SK-N-SH (cell line): ENCODE measurements at regions not wholly inside any gene's neighbourhood (a gene's known extent, or its start where the extent isn't known, plus 50 kb on each side); places are given as distances from the start of the nearest gene placed in this dataset.

Source experiments
- CTCF ChIA-PET: fragments of 300-600, 350-600 bp; formaldehyde crosslinking; extraction: SDS; loops from one replicate; lab custom pipeline; 2021; lab: Yijun Ruan, JAX
- POLR2A ChIA-PET: fragments of 350-600 bp; sonication (Branson Sonifier 250); formaldehyde crosslinking; extraction: SDS; loops from one replicate; lab custom pipeline; 2020; ENCODE audit warnings: antibody characterized with exemption, inconsistent platforms; lab: Yijun Ruan, JAX
- DNase-seq: peaks from one replicate; pipeline ENCODE4 v3.0.0; 2012
- H2AFZ ChIP-seq: fragments of 200-600 bp; sonication (generic); 2 replicates; pipeline ENCODE4 v1.8.1; 2016; ENCODE audit warnings: antibody characterized with exemption, mild to moderate bottlenecking, low read depth
- H3F3A ChIP-seq: fragments of 200-600 bp; sonication (generic); replicated peaks from 2 replicates; pipeline ENCODE3; 2016; ENCODE audit warnings: antibody characterized with exemption, mild to moderate bottlenecking; ENCODE audit not compliant: insufficient read depth
- H3K27ac ChIP-seq, 2 experiments: fragments of 200-500 bp in 1 of 2; fragments of 200-600 bp in 1 of 2; sonication (Bioruptor generic) in 1 of 2; sonication (generic), shearing (Covaris generic) in 1 of 2; 2 replicates each; pipeline versions ENCODE4 v1.5.1 to v1.6.1; 2014 to 2016; ENCODE audit warnings: low read depth in 2 of 2, inconsistent platforms in 1 of 2, low read length in 1 of 2, mild to moderate bottlenecking in 1 of 2, mixed read lengths in 1 of 2
- H3K27me3 ChIP-seq: fragments of 200-600 bp; sonication (generic), shearing (Covaris generic); 2 replicates; pipeline ENCODE4 v1.6.1; 2016; ENCODE audit warnings: mixed run types; ENCODE audit not compliant: insufficient read depth
- H3K36me3 ChIP-seq, 2 experiments: fragments of 200-500 bp in 1 of 2; fragments of 200-600 bp in 1 of 2; sonication (Bioruptor generic) in 1 of 2; sonication (generic) in 1 of 2; replicated peaks in 1 of 2; 2 replicates each; pipeline versions ENCODE3 to v1.5.1; 2014 to 2016; ENCODE audit warnings: low read length in 1 of 2, mild to moderate bottlenecking in 1 of 2; ENCODE audit not compliant: insufficient read depth in 2 of 2, control insufficient read depth in 1 of 2
- H3K4me1 ChIP-seq, 2 experiments: fragments of 200-500 bp in 1 of 2; fragments of 200-600 bp in 1 of 2; sonication (Bioruptor generic) in 1 of 2; sonication (generic), shearing (Covaris generic) in 1 of 2; 2 replicates each; pipeline versions ENCODE4 v1.5.1 to v1.6.1; 2014 to 2016; ENCODE audit warnings: low read depth in 1 of 2, low read length in 1 of 2, mixed run types in 1 of 2; ENCODE audit not compliant: insufficient read depth in 2 of 2, control insufficient read depth in 1 of 2
- H3K4me2 ChIP-seq: fragments of 200-600 bp; sonication (generic), shearing (Covaris generic); 2 replicates; pipeline ENCODE4 v1.6.1; 2017; ENCODE audit warnings: mixed run types
- H3K4me3 ChIP-seq, 2 experiments: fragments of 200-500 bp in 1 of 2; fragments of 200-600 bp in 1 of 2; sonication (Bioruptor generic) in 1 of 2; sonication (generic), shearing (Covaris generic) in 1 of 2; 2 replicates each; pipeline versions ENCODE4 v1.5.1 to v1.8.1; 2014 to 2016; ENCODE audit warnings: low read depth in 2 of 2, inconsistent platforms in 1 of 2, low read length in 1 of 2, mild to moderate bottlenecking in 1 of 2, mixed read lengths in 1 of 2, moderate library complexity in 1 of 2
- H3K79me2 ChIP-seq: fragments of 200-600 bp; sonication (generic); 2 replicates; pipeline ENCODE4 v1.8.1; 2017; ENCODE audit warnings: mild to moderate bottlenecking; ENCODE audit not compliant: insufficient read depth
- H3K9ac ChIP-seq: fragments of 200-600 bp; sonication (generic); 2 replicates; pipeline ENCODE4 v1.6.1; 2017; ENCODE audit warnings: mixed run types
- H3K9me2 ChIP-seq: fragments of 200-600 bp; sonication (generic); 2 replicates; pipeline ENCODE4 v1.6.1; 2017; ENCODE audit warnings: mixed run types
- H3K9me3 ChIP-seq: fragments of 200-600 bp; sonication (generic); 2 replicates; pipeline ENCODE4 v1.6.1; 2017; ENCODE audit warnings: mixed run types, mild to moderate bottlenecking, moderate library complexity
- H4K20me1 ChIP-seq: fragments of 200-600 bp; sonication (generic); 2 replicates; pipeline ENCODE4 v1.6.1; 2017; ENCODE audit warnings: mild to moderate bottlenecking, mixed run types; ENCODE audit not compliant: insufficient read depth
- CHD2 ChIP-seq: fragments of 150-350 bp; IDR thresholded peaks from 2 replicates; pipeline ENCODE4 v1.6.1; 2018; ENCODE audit warnings: low read length; ENCODE audit not compliant: partially characterized antibody
- ELF1 ChIP-seq: IDR thresholded peaks from 2 replicates; pipeline ENCODE4 v1.4.0; 2012
- FOXJ3 ChIP-seq: sonication (generic); formaldehyde crosslinking; IDR thresholded peaks from 2 replicates; pipeline ENCODE4 v1.5.1; 2020; ENCODE audit warnings: mild to moderate bottlenecking, missing genetic modification reagents
- GABPA ChIP-seq: IDR thresholded peaks from 2 replicates; pipeline ENCODE4 v1.4.0; 2012; ENCODE audit warnings: low read depth, mild to moderate bottlenecking
- GATA2 ChIP-seq: sonication (generic); formaldehyde crosslinking; IDR thresholded peaks from 2 replicates; pipeline ENCODE4 v1.5.0; 2020; ENCODE audit warnings: mild to moderate bottlenecking, missing genetic modification reagents
- NFIC ChIP-seq: IDR thresholded peaks from 2 replicates; pipeline ENCODE4 v1.4.0; 2012; ENCODE audit warnings: borderline replicate concordance
- NRF1 ChIP-seq: IDR thresholded peaks from 2 replicates; pipeline ENCODE4 v1.6.1; 2012; ENCODE audit warnings: low read depth, mild to moderate bottlenecking, low read length
- RAD21 ChIP-seq: IDR thresholded peaks from 2 replicates; pipeline ENCODE4 v1.6.1; 2012; ENCODE audit warnings: mild to moderate bottlenecking, low read length
- SMC3 ChIP-seq: IDR thresholded peaks from 2 replicates; pipeline ENCODE4 v1.6.1; 2012; ENCODE audit warnings: low read depth, low read length, improper control_type of control experiment
- TAF1 ChIP-seq: IDR thresholded peaks from 2 replicates; pipeline ENCODE4 v1.6.1; 2012; ENCODE audit warnings: low read depth, mild to moderate bottlenecking, low read length, moderate library complexity, borderline replicate concordance
- TCF12 ChIP-seq: IDR thresholded peaks from 2 replicates; pipeline ENCODE4 v1.4.0; 2012
- TEAD4 ChIP-seq: IDR thresholded peaks from 2 replicates; pipeline ENCODE4 v1.4.0; 2012; ENCODE audit warnings: mild to moderate bottlenecking, borderline replicate concordance; ENCODE audit not compliant: insufficient read depth
- WGBS: methylation state at CpG from one replicate; pipeline ENCODE4 v1.1.6; 2017; ENCODE audit warnings: low lambda C conversion rate; 5-methylcytosine and 5-hydroxymethylcytosine counted together
- TF ChIP-seq, protein P1 (sequence below): IDR thresholded peaks from 2 replicates; pipeline ENCODE4; 2012
- TF ChIP-seq, protein P2 (sequence below): fragments of 200-600 bp; sonication (generic); IDR thresholded peaks from 2 replicates; pipeline ENCODE4 v1.6.1; 2017; ENCODE audit warnings: antibody characterized with exemption, mild to moderate bottlenecking, moderate library complexity
- TF ChIP-seq, protein P3 (sequence below): fragments of 150-350 bp; IDR thresholded peaks from 2 replicates; pipeline ENCODE4 v1.6.1; 2016; ENCODE audit warnings: mild to moderate bottlenecking, low read depth, low read length
- TF ChIP-seq, protein P4 (sequence below): fragments of 150-350 bp; IDR thresholded peaks from 2 replicates; pipeline ENCODE4 v1.6.1; 2017; ENCODE audit warnings: antibody characterized with exemption, low read length, low read depth, borderline replicate concordance

DNA sequence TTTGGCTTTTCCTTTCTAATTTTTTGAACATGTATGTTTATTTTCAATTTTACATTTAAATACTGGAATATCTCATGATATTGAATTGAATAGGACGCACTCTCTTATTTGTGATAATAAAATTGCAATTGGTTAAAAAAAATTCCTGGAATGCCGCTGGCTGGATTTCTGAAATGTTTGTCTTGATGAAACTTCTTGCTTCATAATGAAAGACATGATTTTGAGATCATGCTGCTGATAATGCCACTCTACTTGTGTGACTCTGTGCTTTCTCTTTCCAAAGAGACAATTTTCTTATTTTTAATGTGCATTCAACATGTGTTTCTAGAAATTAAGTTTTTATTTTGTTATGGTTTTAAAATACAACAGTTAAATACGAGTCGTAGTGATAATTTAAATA is 465.7 kb upstream of the FAR2 start:
- TF ChIP-seq TEAD4 (0 out of 2 replicates have a peak, but pooled peaks have one; percentile 24), CHD2 (no peak), RAD21 (no peak), TCF12 (peak; percentile 65)
- TF ChIP-seq, protein P1, sequence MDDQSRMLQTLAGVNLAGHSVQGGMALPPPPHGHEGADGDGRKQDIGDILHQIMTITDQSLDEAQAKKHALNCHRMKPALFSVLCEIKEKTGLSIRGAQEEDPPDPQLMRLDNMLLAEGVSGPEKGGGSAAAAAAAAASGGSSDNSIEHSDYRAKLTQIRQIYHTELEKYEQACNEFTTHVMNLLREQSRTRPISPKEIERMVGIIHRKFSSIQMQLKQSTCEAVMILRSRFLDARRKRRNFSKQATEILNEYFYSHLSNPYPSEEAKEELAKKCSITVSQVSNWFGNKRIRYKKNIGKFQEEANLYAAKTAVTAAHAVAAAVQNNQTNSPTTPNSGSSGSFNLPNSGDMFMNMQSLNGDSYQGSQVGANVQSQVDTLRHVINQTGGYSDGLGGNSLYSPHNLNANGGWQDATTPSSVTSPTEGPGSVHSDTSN = peak; percentile 52; the same call in 1 of the 2 replicates
- TF ChIP-seq, all 33 proteins: peak for 3
- Histone ChIP-seq H3K79me2 (no peaks in the 10 kb centered on the region), H4K20me1 (no peaks in the 10 kb centered on the region), H3K27ac (no peak overlapping the region; a peak in 1 of 4 replicates), H2AFZ (no peak overlapping the region), H3K36me3 (no peaks in the 10 kb centered on the region), H3F3A (no peaks in the 10 kb centered on the region), H3K4me1 (no peaks in the 10 kb centered on the region; a peak in 1 of 4 replicates), H3K9me3 (no peaks in the 10 kb centered on the region), H3K9ac (no peak overlapping the region), H3K4me3 (no peak overlapping the region; a peak in 1 of 4 replicates), H3K4me2 (no peak overlapping the region), H3K9me2 (no peaks in the 10 kb centered on the region), H3K27me3 (no peaks in the 10 kb centered on the region)
- ChIA-PET POLR2A (no interaction called here), CTCF (no interaction called here)
- 74% methylated on average over 4 of the region's 4 CpGs for WGBS
- no peak for DNase-seq

DNA sequence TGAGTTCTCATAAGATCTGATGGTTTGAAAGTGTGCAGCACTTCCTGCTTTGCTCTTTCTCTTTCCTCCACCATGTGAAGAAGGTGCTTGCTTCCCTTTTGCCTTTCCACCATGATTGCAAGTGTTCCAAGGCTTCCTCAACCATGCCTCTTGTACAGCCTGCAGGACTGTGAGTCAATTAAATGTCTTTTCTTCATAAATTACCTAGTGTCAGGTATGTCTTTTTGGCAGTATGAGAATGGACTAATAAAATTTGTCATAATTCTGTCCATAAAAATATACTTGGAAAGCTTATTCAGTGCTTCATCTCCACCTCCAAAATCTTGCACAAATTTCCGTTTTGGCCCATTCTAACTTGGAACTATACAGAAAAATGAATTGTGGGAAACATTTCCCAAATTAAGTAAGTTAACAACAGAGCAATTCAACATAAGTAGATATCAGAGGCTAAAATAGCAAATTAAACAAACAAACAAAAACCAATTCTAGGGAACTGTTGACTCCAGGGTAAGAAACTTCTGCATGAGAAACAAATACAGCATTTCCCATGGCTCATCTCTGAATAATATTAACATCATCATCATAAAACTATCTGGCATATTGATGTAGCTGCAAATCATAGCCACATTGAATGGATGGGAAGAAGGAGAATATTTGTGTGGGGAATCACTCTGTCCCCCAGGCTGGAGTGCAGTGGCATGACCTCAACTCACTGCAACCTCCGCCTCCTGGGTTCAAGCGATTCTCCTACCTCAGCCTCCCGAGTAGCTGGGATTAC is 459.5 kb upstream of the FAR2 start:
- TF ChIP-seq FOXJ3 (no peak), NRF1 (no peak), SMC3 (no peak), TCF12 (no peak), GABPA (no peak), NFIC (no peak), ELF1 (no peak), GATA2 (no peak), TAF1 (no peak), TEAD4 (no peak)
- TF ChIP-seq, protein P2, sequence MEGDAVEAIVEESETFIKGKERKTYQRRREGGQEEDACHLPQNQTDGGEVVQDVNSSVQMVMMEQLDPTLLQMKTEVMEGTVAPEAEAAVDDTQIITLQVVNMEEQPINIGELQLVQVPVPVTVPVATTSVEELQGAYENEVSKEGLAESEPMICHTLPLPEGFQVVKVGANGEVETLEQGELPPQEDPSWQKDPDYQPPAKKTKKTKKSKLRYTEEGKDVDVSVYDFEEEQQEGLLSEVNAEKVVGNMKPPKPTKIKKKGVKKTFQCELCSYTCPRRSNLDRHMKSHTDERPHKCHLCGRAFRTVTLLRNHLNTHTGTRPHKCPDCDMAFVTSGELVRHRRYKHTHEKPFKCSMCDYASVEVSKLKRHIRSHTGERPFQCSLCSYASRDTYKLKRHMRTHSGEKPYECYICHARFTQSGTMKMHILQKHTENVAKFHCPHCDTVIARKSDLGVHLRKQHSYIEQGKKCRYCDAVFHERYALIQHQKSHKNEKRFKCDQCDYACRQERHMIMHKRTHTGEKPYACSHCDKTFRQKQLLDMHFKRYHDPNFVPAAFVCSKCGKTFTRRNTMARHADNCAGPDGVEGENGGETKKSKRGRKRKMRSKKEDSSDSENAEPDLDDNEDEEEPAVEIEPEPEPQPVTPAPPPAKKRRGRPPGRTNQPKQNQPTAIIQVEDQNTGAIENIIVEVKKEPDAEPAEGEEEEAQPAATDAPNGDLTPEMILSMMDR = no peak
- TF ChIP-seq, protein P3, sequence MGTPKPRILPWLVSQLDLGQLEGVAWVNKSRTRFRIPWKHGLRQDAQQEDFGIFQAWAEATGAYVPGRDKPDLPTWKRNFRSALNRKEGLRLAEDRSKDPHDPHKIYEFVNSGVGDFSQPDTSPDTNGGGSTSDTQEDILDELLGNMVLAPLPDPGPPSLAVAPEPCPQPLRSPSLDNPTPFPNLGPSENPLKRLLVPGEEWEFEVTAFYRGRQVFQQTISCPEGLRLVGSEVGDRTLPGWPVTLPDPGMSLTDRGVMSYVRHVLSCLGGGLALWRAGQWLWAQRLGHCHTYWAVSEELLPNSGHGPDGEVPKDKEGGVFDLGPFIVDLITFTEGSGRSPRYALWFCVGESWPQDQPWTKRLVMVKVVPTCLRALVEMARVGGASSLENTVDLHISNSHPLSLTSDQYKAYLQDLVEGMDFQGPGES = no peak
- TF ChIP-seq, protein P4, sequence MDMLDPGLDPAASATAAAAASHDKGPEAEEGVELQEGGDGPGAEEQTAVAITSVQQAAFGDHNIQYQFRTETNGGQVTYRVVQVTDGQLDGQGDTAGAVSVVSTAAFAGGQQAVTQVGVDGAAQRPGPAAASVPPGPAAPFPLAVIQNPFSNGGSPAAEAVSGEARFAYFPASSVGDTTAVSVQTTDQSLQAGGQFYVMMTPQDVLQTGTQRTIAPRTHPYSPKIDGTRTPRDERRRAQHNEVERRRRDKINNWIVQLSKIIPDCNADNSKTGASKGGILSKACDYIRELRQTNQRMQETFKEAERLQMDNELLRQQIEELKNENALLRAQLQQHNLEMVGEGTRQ = no peak
- 70% methylated on average over 4 of the region's 4 CpGs for WGBS
- Histone ChIP-seq H3K4me2 (no peak overlapping the region), H3K9me2 (no peaks in the 10 kb centered on the region), H2AFZ (no peak overlapping the region), H3K4me1 (no peaks in the 10 kb centered on the region), H3F3A (no peaks in the 10 kb centered on the region), H3K79me2 (no peaks in the 10 kb centered on the region), H3K27me3 (no peaks in the 10 kb centered on the region), H3K4me3 (no peak overlapping the region), H4K20me1 (no peaks in the 10 kb centered on the region), H3K9ac (no peak overlapping the region), H3K27ac (no peak overlapping the region), H3K36me3 (no peaks in the 10 kb centered on the region), H3K9me3 (no peaks in the 10 kb centered on the region)
- DNase-seq = no peak
- POLR2A ChIA-PET = no interaction called here
- CTCF ChIA-PET = no interaction called here
